ENCODE measurements at regions not wholly inside any gene's neighbourhood (a gene's known extent, or its start where the extent isn't known, plus 50 kb on each side); places are given as distances from the start of the nearest gene placed in this dataset.

- no peak for TF ChIP-seq CEBPB (IDR thresholded peaks at IDR 0.05; ENCODE audit: low read depth)
- TF ChIP-seq, protein P1, sequence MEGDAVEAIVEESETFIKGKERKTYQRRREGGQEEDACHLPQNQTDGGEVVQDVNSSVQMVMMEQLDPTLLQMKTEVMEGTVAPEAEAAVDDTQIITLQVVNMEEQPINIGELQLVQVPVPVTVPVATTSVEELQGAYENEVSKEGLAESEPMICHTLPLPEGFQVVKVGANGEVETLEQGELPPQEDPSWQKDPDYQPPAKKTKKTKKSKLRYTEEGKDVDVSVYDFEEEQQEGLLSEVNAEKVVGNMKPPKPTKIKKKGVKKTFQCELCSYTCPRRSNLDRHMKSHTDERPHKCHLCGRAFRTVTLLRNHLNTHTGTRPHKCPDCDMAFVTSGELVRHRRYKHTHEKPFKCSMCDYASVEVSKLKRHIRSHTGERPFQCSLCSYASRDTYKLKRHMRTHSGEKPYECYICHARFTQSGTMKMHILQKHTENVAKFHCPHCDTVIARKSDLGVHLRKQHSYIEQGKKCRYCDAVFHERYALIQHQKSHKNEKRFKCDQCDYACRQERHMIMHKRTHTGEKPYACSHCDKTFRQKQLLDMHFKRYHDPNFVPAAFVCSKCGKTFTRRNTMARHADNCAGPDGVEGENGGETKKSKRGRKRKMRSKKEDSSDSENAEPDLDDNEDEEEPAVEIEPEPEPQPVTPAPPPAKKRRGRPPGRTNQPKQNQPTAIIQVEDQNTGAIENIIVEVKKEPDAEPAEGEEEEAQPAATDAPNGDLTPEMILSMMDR (IDR thresholded peaks at IDR 0.05 in 2 of 3, conservative IDR thresholded peaks at IDR 0.05 in 1 of 3; ENCODE audit: borderline replicate concordance in 1 of 3, insufficient read depth in 1 of 3, low read depth in 2 of 3, low read length in 2 of 3), result no peak
- TF ChIP-seq TCF7L2 (IDR thresholded peaks at IDR 0.05; ENCODE audit: borderline replicate concordance, extremely low read depth, insufficient read depth, insufficient read length), result no peak
- TF ChIP-seq MAX (IDR thresholded peaks at IDR 0.05), result no peak
These were observed 152.7 kb upstream of the BMP2 start for GRCh38 chr20:6614836-6615235.

All from HCT116 (cell line).